H1 (cell line): ENCODE measurements at regions not wholly inside any gene's neighbourhood (a gene's known extent, or its start where the extent isn't known, plus 50 kb on each side); places are given as distances from the start of the nearest gene placed in this dataset.

Experiments used
- CTCF ChIA-PET: fragments of 300-600 bp; sonication (Branson Sonifier 250); formaldehyde crosslinking; loops from one replicate; lab custom pipeline; 2021; ENCODE audit not compliant: partially characterized antibody; lab: Charles Lee
- POLR2A ChIA-PET: fragments of 300-600 bp; sonication (Branson Sonifier 250); formaldehyde crosslinking; loops from one replicate; lab custom pipeline; 2021; ENCODE audit warnings: inconsistent platforms; ENCODE audit not compliant: partially characterized antibody; lab: Charles Lee
- DNase-seq, 2 experiments: peaks; one replicate each; pipeline versions ENCODE4 v3.0.0 to v3.0.0-alpha.2; 2010 to 2022; ENCODE audit warnings: low spot score in 2 of 2, low read depth in 1 of 2, mixed read lengths in 1 of 2
- FAIRE-seq: peaks from 2 replicates; lab custom pipeline; 2011; peaks lifted over from hg19 to GRCh38; lab: Jason Lieb, UNC
- H2AFZ ChIP-seq: 2 replicates; pipeline ENCODE4 v1.8.1; 2012; ENCODE audit warnings: low read length, inconsistent platforms
- H2AK5ac ChIP-seq: 2 replicates; pipeline ENCODE4 v1.6.1; 2013; ENCODE audit warnings: low read depth, low read length
- H2BK120ac ChIP-seq: replicated peaks from 2 replicates; pipeline ENCODE3; 2013; ENCODE audit warnings: low read depth, low read length, inconsistent platforms
- H2BK12ac ChIP-seq: 2 replicates; pipeline ENCODE4 v1.6.1; 2013; ENCODE audit warnings: low read depth, low read length
- H2BK15ac ChIP-seq: 2 replicates; pipeline ENCODE4 v1.6.1; 2013; ENCODE audit warnings: low read length
- H2BK20ac ChIP-seq: 2 replicates; pipeline ENCODE4 v1.6.1; 2013; ENCODE audit warnings: low read length
- H2BK5ac ChIP-seq: 2 replicates; pipeline ENCODE4 v1.6.1; 2013; ENCODE audit warnings: low read depth, low read length
- H3K14ac ChIP-seq: 2 replicates; pipeline ENCODE4 v1.6.1; 2013; ENCODE audit warnings: inconsistent platforms; ENCODE audit not compliant: insufficient read length
- H3K18ac ChIP-seq: 2 replicates; pipeline ENCODE4 v1.6.1; 2013; ENCODE audit warnings: low read length; ENCODE audit errors: extremely low read depth
- H3K23ac ChIP-seq: 2 replicates; pipeline ENCODE4 v1.6.1; 2013; ENCODE audit warnings: inconsistent platforms; ENCODE audit not compliant: insufficient read length
- H3K23me2 ChIP-seq: 2 replicates; pipeline ENCODE4 v1.6.1; 2013; ENCODE audit warnings: low read depth, low read length
- H3K27ac ChIP-seq: 2 replicates; pipeline ENCODE4 v1.6.1; 2011; ENCODE audit warnings: low read depth, low read length, inconsistent platforms
- H3K27me3 ChIP-seq, 4 experiments: replicated peaks in 1 of 4; 1 replicate in 1 of 4; 2 replicates in 3 of 4; pipeline versions ENCODE4 v1.6.1 to v1.8.1; 2011 to 2013; ENCODE audit warnings: low read length in 3 of 4, mild to moderate bottlenecking in 3 of 4, inconsistent platforms in 2 of 4, mixed read lengths in 2 of 4, moderate library complexity in 1 of 4; ENCODE audit not compliant: control insufficient read depth in 3 of 4, insufficient read depth in 3 of 4; ENCODE audit errors: extremely low read depth in 1 of 4
- H3K36me3 ChIP-seq, 4 experiments: 2 replicates each; pipeline versions ENCODE4 v1.6.1 to v1.8.1; 2011 to 2013; ENCODE audit warnings: mild to moderate bottlenecking in 4 of 4, low read length in 3 of 4, moderate library complexity in 2 of 4, control low read depth in 1 of 4, inconsistent platforms in 1 of 4; ENCODE audit not compliant: insufficient read depth in 4 of 4, control insufficient read depth in 2 of 4
- H3K4ac ChIP-seq: replicated peaks from 2 replicates; pipeline ENCODE3; 2013; ENCODE audit warnings: low read length, low read depth, mixed read lengths, inconsistent platforms; ENCODE audit not compliant: insufficient read length
- H3K4me1 ChIP-seq, 4 experiments: replicated peaks in 1 of 4; 1 replicate in 1 of 4; 2 replicates in 3 of 4; pipeline versions ENCODE4 v1.6.1 to v1.8.1; 2011 to 2013; ENCODE audit warnings: low read length in 3 of 4, inconsistent platforms in 2 of 4, mixed read lengths in 1 of 4; ENCODE audit not compliant: insufficient read depth in 4 of 4, control insufficient read depth in 3 of 4
- H3K4me2 ChIP-seq, 2 experiments: 2 replicates each; pipeline versions ENCODE4 v1.6.1 to v1.8.1; 2011 to 2013; ENCODE audit warnings: low read depth in 2 of 2, low read length in 2 of 2, control low read depth in 1 of 2, inconsistent platforms in 1 of 2, mild to moderate bottlenecking in 1 of 2; ENCODE audit not compliant: insufficient read depth in 1 of 2
- H3K4me3 ChIP-seq, 4 experiments: fragments of 200-600, 300-600 bp in 1 of 4; sonication (generic), shearing (Covaris generic), sonication (Bioruptor Twin) in 1 of 4; 2 replicates each; pipeline versions ENCODE4 v1.5.1 to v1.8.1; 2011 to 2016; ENCODE audit warnings: low read length in 4 of 4, low read depth in 3 of 4, control low read depth in 2 of 4, inconsistent platforms in 2 of 4, mild to moderate bottlenecking in 2 of 4, mixed read lengths in 1 of 4, moderate library complexity in 1 of 4; ENCODE audit not compliant: insufficient read depth in 2 of 4; ENCODE audit errors: extremely low read depth in 1 of 4
- H3K56ac ChIP-seq: replicated peaks from 2 replicates; pipeline ENCODE3; 2013; ENCODE audit warnings: low read depth, mild to moderate bottlenecking, mixed read lengths, low read length, inconsistent platforms; ENCODE audit not compliant: insufficient read length
- H3K79me1 ChIP-seq: 2 replicates; pipeline ENCODE4 v1.6.1; 2013; ENCODE audit warnings: low read depth, low read length, control low read depth
- H3K79me2 ChIP-seq, 2 experiments: 2 replicates each; pipeline versions ENCODE4 v1.6.1 to v1.8.1; 2012 to 2013; ENCODE audit warnings: low read length in 2 of 2, mild to moderate bottlenecking in 2 of 2, inconsistent platforms in 1 of 2; ENCODE audit not compliant: insufficient read depth in 2 of 2, control insufficient read depth in 1 of 2
- H3K9ac ChIP-seq, 4 experiments: replicated peaks in 1 of 4; 1 replicate in 1 of 4; 2 replicates in 3 of 4; pipeline versions ENCODE4 v1.6.1 to v1.8.1; 2011 to 2013; ENCODE audit warnings: low read depth in 3 of 4, low read length in 3 of 4, control low read depth in 2 of 4, mild to moderate bottlenecking in 2 of 4, moderate library complexity in 2 of 4, inconsistent platforms in 1 of 4; ENCODE audit errors: extremely low read depth in 1 of 4
- H3K9me3 ChIP-seq, 2 experiments: 2 replicates each; pipeline versions ENCODE4 v1.6.1 to v1.8.1; 2012 to 2013; ENCODE audit warnings: mild to moderate bottlenecking in 2 of 2, moderate library complexity in 2 of 2, control low read depth in 1 of 2, inconsistent platforms in 1 of 2, low read depth in 1 of 2, low read length in 1 of 2, mixed read lengths in 1 of 2; ENCODE audit not compliant: insufficient read depth in 2 of 2
- H4K20me1 ChIP-seq, 2 experiments: replicated peaks in 1 of 2; 2 replicates each; pipeline versions ENCODE3 to v1.8.1; 2011 to 2013; ENCODE audit warnings: inconsistent platforms in 2 of 2, low read length in 2 of 2, mild to moderate bottlenecking in 1 of 2; ENCODE audit not compliant: insufficient read depth in 2 of 2, control insufficient read depth in 1 of 2
- H4K5ac ChIP-seq: 2 replicates; pipeline ENCODE4 v1.6.1; 2013; ENCODE audit warnings: low read length, low read depth, mixed read lengths, inconsistent platforms; ENCODE audit not compliant: insufficient read length
- H4K8ac ChIP-seq: 2 replicates; pipeline ENCODE4 v1.8.0; 2013; ENCODE audit warnings: mild to moderate bottlenecking, moderate library complexity, low read length, inconsistent platforms; ENCODE audit not compliant: insufficient read depth; ENCODE audit errors: extremely low read depth
- H4K91ac ChIP-seq: replicated peaks from 2 replicates; pipeline ENCODE3; 2013; ENCODE audit warnings: low read length, mixed read lengths, inconsistent platforms; ENCODE audit not compliant: insufficient read length
- GABPA ChIP-seq: IDR thresholded peaks from 2 replicates; pipeline ENCODE4 v1.6.1; 2011; ENCODE audit warnings: mild to moderate bottlenecking, low read length, moderate library complexity, borderline replicate concordance; ENCODE audit not compliant: insufficient read depth
- HDAC2 ChIP-seq, 2 experiments: fragments of 300-600 bp in 1 of 2; sonication (generic) in 1 of 2; IDR thresholded peaks; 2 replicates each; pipeline ENCODE4 v1.6.1; 2011 to 2012; ENCODE audit warnings: low read depth in 2 of 2, low read length in 2 of 2, mild to moderate bottlenecking in 2 of 2, moderate library complexity in 2 of 2, borderline replicate concordance in 1 of 2, inconsistent platforms in 1 of 2
- JUN ChIP-seq: IDR thresholded peaks from 2 replicates; pipeline ENCODE4 v1.6.1; 2011; ENCODE audit warnings: low read depth, mild to moderate bottlenecking, improper control_type of control experiment, low read length
- KDM4A ChIP-seq: IDR thresholded peaks from one replicate; pipeline ENCODE4 v1.7.1; 2012; ENCODE audit warnings: low read depth, mild to moderate bottlenecking, moderate library complexity, low read length, inconsistent platforms; ENCODE audit not compliant: severe bottlenecking
- KDM5A ChIP-seq: fragments of 200-600 bp; IDR thresholded peaks from 2 replicates; pipeline ENCODE4 v1.7.1; 2012; ENCODE audit warnings: mild to moderate bottlenecking, low read length, inconsistent platforms, mixed read lengths
- PHF8 ChIP-seq: fragments of 200-600 bp; sonication (generic); conservative IDR thresholded peaks from 2 replicates; pipeline ENCODE4 v1.7.1; 2012; ENCODE audit warnings: low read depth, mild to moderate bottlenecking, inconsistent platforms, low read length, moderate library complexity
- POLR2A ChIP-seq, 2 experiments: IDR thresholded peaks; 1 replicate in 1 of 2; 2 replicates in 1 of 2; pipeline ENCODE4 v1.6.1; 2011; ENCODE audit warnings: low read depth in 2 of 2, low read length in 2 of 2, mild to moderate bottlenecking in 2 of 2; ENCODE audit errors: control extremely low read depth in 1 of 2
- POLR2AphosphoS5 ChIP-seq: IDR thresholded peaks from 2 replicates; pipeline ENCODE4 v1.6.1; 2011; ENCODE audit warnings: low read depth, low read length
- RBBP5 ChIP-seq: IDR thresholded peaks from 2 replicates; pipeline ENCODE4 v1.7.1; 2012; ENCODE audit warnings: low read depth, mild to moderate bottlenecking, inconsistent platforms, low read length, moderate library complexity, borderline replicate concordance
- RFX5 ChIP-seq: IDR thresholded peaks from 2 replicates; pipeline ENCODE4 v1.6.1; 2011; ENCODE audit warnings: low read depth, low read length, improper control_type of control experiment, borderline replicate concordance
- RNF2 ChIP-seq: fragments of 200-900, 300-1000 bp; sonication (generic); IDR thresholded peaks from 2 replicates; pipeline ENCODE4 v1.7.1; 2016; ENCODE audit warnings: borderline replicate concordance, low read depth, mild to moderate bottlenecking, antibody characterized with exemption, low read length; ENCODE audit not compliant: poor library complexity, severe bottlenecking; ENCODE audit errors: missing control alignments
- SIN3A ChIP-seq, 2 experiments: IDR thresholded peaks in 1 of 2; conservative IDR thresholded peaks in 1 of 2; 2 replicates each; pipeline ENCODE4 v1.6.1; 2011 to 2012; ENCODE audit warnings: low read length in 2 of 2, improper control_type of control experiment in 1 of 2, low read depth in 1 of 2, mild to moderate bottlenecking in 1 of 2
- SIX5 ChIP-seq: IDR thresholded peaks from 2 replicates; pipeline ENCODE4 v1.6.1; 2011; ENCODE audit warnings: mild to moderate bottlenecking, low read depth, low read length
- SP1 ChIP-seq: IDR thresholded peaks from 2 replicates; pipeline ENCODE4 v1.6.1; 2011; ENCODE audit warnings: low read depth, low read length
- SUZ12 ChIP-seq: fragments of 200-600 bp; sonication (generic); IDR thresholded peaks from 2 replicates; pipeline ENCODE4 v1.6.1; 2012; ENCODE audit warnings: mild to moderate bottlenecking, inconsistent platforms, low read length, moderate library complexity, mixed read lengths
- WGBS, 2 experiments: shearing (Covaris generic) in 1 of 2; methylation state at CpG; one replicate each; pipeline versions ENCODE4 v1.1.6 to v1.1.7; 2013 to 2015; ENCODE audit warnings: low lambda C conversion rate in 2 of 2, mixed read lengths in 2 of 2, inconsistent platforms in 1 of 2, low coverage in 1 of 2, missing lambda C conversion rate in 1 of 2; ENCODE audit not compliant: insufficient replicate concordance in 2 of 2, insufficient coverage in 1 of 2, insufficient read length in 1 of 2; ENCODE audit errors: extremely low coverage in 1 of 2, missing lambda C conversion rate in 1 of 2; 5-methylcytosine and 5-hydroxymethylcytosine counted together

DNA sequence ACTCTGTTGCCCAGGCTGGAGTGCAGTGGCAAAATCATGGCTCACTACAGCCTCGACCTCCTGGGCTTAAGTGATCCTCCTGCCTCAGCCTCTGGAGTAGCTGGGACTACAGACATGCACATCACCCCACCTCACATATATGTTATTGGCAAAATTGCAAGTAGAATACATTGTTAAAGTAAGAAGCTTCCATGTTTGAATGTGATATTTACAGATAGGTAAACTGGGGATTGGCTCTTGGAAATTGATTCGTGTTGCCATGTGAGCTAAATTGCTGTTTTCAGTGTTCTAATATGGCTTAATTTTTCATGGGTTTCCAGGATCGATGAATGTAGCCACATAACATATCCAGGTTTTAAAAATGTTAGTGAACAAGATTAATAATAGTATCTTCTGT, 149.0 kb upstream of the ZNF217 start:
- Histone ChIP-seq H2AK5ac (no peak overlapping the region), H3K9ac (no peak overlapping the region), H3K4ac (no peak overlapping the region), H2BK20ac (no peak overlapping the region), H4K91ac (no peak overlapping the region), H2BK15ac (no peak overlapping the region), H3K27ac (no peak overlapping the region), H4K5ac (no peak overlapping the region), H4K20me1 (no peaks in the 10 kb centered on the region), H3K14ac (no peak overlapping the region), H3K79me1 (no peaks in the 10 kb centered on the region), H3K23me2 (no peaks in the 10 kb centered on the region), H3K36me3 (no peaks in the 10 kb centered on the region), H3K18ac (no peak overlapping the region), H2BK120ac (no peak overlapping the region), H3K9me3 (no peaks in the 10 kb centered on the region), H2AFZ (no peak overlapping the region), H4K8ac (no peak overlapping the region), H3K79me2 (no peaks in the 10 kb centered on the region), H3K27me3 (no peaks in the 10 kb centered on the region), H3K56ac (no peak overlapping the region), H2BK5ac (no peak overlapping the region), H2BK12ac (no peak overlapping the region), H3K23ac (no peak overlapping the region), H3K4me1 (peaks cover 15 to 33% (median 24%) of the 10 kb centered on the region in 4 experiments), H3K4me3 (no peak overlapping the region), H3K4me2 (no peak overlapping the region)
- ChIA-PET POLR2A (interaction anchor here (0.6 to 1.0 kb wide), 3 partner anchors 9 to 173 kb away, joined by 3 to 4 read pairs (median 4); no protein-coding TSS in a partner anchor), CTCF (no interaction called here)
- no peak for DNase-seq
- FAIRE-seq: no peak
- 89% methylated on average over 3 of the region's 3 CpGs; no CpG with 5 or more reads in 1 of the 2 experiments for WGBS, 2 experiments
- no peak for TF ChIP-seq POLR2AphosphoS5
- TF ChIP-seq PHF8: no peak
- TF ChIP-seq SUZ12: no peak
- TF ChIP-seq SIN3A (conservative IDR thresholded peaks at IDR 0.05 in 1 of 2, IDR thresholded peaks at IDR 0.05 in 1 of 2; ENCODE audit: low read depth in 1 of 2, low read length in 2 of 2): no peak
- TF ChIP-seq GABPA: no peak
- no peak for TF ChIP-seq RBBP5
- TF ChIP-seq KDM4A: no peak
- no peak for TF ChIP-seq SIX5
- TF ChIP-seq RFX5: no peak
- TF ChIP-seq POLR2A (IDR thresholded peaks at IDR 0.05; ENCODE audit: control extremely low read depth in 1 of 2, low read depth in 2 of 2, low read length in 2 of 2): no peak
- TF ChIP-seq SP1: no peak
- TF ChIP-seq KDM5A: no peak
- TF ChIP-seq HDAC2 (IDR thresholded peaks at IDR 0.05; ENCODE audit: borderline replicate concordance in 1 of 2, low read depth in 2 of 2, low read length in 2 of 2): no peak
- TF ChIP-seq JUN: no peak
- no peak for TF ChIP-seq RNF2
